T-helper 2 cell treated with Interferon-gamma antibody and Interleukin-4, amounts not matched to agents 5 μg/mL and 100 μg/mL, for 36 hours (primary cell): ENCODE measurements at regions not wholly inside any gene's neighbourhood (a gene's known extent, or its start where the extent isn't known, plus 50 kb on each side); places are given as distances from the start of the nearest gene placed in this dataset.
"Not testable (repeated sequence)": the region's sequence is repeated elsewhere in the genome, so short reads cannot be mapped to it uniquely, and the experiment has no call there.

ENCODE experiments used
- DNase-seq: peaks from one replicate; pipeline ENCODE4 v3.0.0; 2021; ENCODE audit warnings: low spot score
- H3K27ac Mint-ChIP-seq: one replicate; pipeline ENCODE4 v1.8.0; 2021; ENCODE audit warnings: mild to moderate bottlenecking, mixed read lengths
- H3K27me3 Mint-ChIP-seq: one replicate; pipeline ENCODE4 v1.8.0; 2021; ENCODE audit warnings: low read depth, mixed read lengths
- H3K36me3 Mint-ChIP-seq: one replicate; pipeline ENCODE4 v1.8.0; 2021; ENCODE audit warnings: low read depth, mixed read lengths
- H3K4me1 Mint-ChIP-seq: one replicate; pipeline ENCODE4 v1.8.0; 2021; ENCODE audit warnings: low read depth, mixed read lengths
- H3K4me3 Mint-ChIP-seq: one replicate; pipeline ENCODE4 v1.8.0; 2022; ENCODE audit warnings: mild to moderate bottlenecking, moderate library complexity, mixed read lengths
- H3K9me3 Mint-ChIP-seq: one replicate; pipeline ENCODE4 v1.8.0; 2021; ENCODE audit warnings: mixed read lengths

DNA sequence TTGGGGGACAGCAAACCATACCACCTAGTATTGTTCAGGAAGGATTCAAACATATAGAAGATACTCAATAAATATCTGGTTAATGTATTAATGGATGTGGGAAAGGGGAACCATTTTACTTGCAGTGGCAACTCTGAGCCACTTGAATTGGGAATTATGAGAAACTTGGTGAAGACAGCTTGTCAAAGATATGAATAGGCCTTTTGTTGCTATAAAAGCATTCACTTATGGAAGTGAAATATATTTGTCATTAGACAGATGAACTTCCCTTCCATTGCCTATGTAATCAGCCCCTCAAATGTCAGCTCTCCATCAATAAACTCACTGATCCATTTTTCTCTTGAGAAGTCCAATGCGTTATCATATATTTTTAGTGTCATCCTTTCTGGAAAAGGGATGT lies 56.1 kb downstream of the GPR85 start:
- H3K9me3 Mint-ChIP-seq: no peaks in the 10 kb centered on the region
- no peaks in the 10 kb centered on the region for H3K27me3 Mint-ChIP-seq

DNA sequence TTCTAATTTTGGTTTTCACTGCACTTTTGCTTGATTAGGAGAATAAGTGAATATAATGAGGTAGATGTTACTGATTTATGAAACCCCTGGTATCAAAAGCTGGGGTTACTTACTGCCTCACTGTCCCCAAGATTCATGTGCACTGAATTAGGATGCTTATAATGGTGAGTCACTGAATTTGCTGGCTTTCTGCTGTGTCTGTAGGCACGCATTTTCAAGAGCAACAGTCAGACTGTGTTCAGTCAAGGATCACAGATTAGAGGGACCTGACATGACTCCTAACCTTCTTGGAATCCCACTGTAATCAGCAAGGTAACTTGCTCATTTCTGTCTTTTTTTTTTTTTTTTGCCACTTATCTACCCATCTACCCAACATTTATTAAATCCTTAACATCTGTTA lies 59.7 kb downstream of the GPR85 start:
- DNase-seq: no peak

More for the DNA sequence above, 56.1 kb downstream of the GPR85 start:
- H3K27ac Mint-ChIP-seq: no peak overlapping the region
- H3K4me3 Mint-ChIP-seq: no peak overlapping the region
- no peaks in the 10 kb centered on the region for H3K36me3 Mint-ChIP-seq
- DNase-seq: no peak
- no peaks in the 10 kb centered on the region for H3K4me1 Mint-ChIP-seq

DNA sequence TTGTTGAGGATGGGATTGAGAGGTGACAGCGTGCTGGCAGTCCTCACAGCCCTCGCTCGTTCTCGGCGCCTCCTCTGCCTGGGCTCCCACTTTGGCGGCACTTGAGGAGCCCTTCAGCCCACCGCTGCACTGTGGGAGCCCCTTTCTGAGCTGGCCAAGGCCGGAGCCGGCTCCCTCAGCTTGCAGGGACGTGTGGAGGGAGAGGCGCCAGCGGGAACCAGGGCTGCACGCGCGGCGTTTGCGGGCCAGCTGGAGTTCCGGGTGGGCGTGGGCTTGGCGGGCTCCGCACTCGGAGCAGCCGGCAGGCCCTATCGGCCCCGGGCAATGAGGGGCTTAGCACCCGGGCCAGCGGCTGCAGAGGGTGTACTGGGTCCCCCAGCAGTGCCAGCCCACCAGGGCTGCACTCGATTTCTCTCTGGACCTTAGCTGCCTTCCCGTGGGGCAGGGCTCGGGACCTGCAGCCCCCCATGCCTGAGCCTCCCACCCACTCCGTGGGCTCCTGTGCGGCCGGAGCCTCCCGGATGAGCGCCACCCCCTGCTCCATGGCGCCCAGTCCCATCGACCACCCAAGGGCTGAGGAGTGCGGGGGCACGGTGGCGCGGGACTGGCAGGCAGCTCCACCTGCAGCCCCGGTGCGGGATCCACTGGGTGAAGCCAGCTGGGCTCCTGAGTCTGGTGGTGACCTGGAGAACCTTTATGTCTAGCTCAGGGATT lies 69.3 kb downstream of the GPR85 start:
- H3K27me3 Mint-ChIP-seq, DNase-seq, H3K4me1 Mint-ChIP-seq, H3K9me3 Mint-ChIP-seq, H3K27ac Mint-ChIP-seq, H3K4me3 Mint-ChIP-seq, H3K36me3 Mint-ChIP-seq: not testable (repeated sequence)

More for the DNA sequence above, 59.7 kb downstream of the GPR85 start:
- H3K27me3 Mint-ChIP-seq: no peaks in the 10 kb centered on the region
- H3K27ac Mint-ChIP-seq: no peak overlapping the region
- no peaks in the 10 kb centered on the region for H3K4me1 Mint-ChIP-seq
- no peaks in the 10 kb centered on the region for H3K36me3 Mint-ChIP-seq
- H3K4me3 Mint-ChIP-seq: no peak overlapping the region
- H3K9me3 Mint-ChIP-seq: no peaks in the 10 kb centered on the region

GRCh38 chr7:113015034-113015645 lies 71.5 kb downstream of the GPR85 start:
- H3K27ac Mint-ChIP-seq: no peak overlapping the region
- no peak overlapping the region for H3K4me3 Mint-ChIP-seq
- H3K4me1 Mint-ChIP-seq: no peaks in the 10 kb centered on the region
- no peaks in the 10 kb centered on the region for H3K36me3 Mint-ChIP-seq
- no peak for DNase-seq
- no peaks in the 10 kb centered on the region for H3K27me3 Mint-ChIP-seq
- no peaks in the 10 kb centered on the region for H3K9me3 Mint-ChIP-seq

DNA sequence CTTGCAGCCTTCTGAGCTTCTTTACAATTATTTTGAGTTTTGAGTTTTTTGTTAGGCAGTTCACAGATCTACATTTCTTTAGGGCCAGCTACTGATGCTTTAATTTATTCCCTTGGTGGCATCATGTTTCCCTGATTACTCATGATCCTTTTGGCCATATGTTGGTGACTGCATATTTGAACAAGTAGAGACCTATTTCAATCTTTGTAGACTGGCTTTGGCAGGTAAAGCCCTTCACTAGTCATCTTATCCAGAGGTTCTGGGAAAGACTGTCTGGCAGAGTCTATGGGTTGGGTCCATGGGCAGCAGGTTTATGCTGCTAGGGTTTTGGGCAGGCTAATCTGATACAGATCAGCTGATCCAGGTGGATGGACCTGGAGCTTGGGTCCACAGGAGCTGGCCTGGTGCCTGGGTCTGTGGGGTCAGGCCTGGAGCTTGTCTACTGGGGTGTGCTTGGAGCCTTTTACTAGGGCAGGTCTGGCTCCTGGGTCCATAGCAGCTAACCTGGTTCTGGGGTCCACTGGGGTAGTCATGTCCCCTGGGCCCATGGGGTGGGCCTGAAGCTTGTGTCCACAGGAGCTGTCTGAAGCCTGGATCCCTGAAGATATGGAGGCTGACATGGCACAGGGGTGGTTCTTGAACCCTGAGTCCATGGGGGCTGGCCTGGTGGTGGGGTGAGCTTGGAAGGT lies 72.7 kb downstream of the GPR85 start:
- no peak for DNase-seq
- H3K9me3 Mint-ChIP-seq: no peaks in the 10 kb centered on the region
- H3K27ac Mint-ChIP-seq: no peak overlapping the region
- H3K4me1 Mint-ChIP-seq: no peaks in the 10 kb centered on the region
- H3K27me3 Mint-ChIP-seq: no peaks in the 10 kb centered on the region
- no peak overlapping the region for H3K4me3 Mint-ChIP-seq
- H3K36me3 Mint-ChIP-seq: no peaks in the 10 kb centered on the region

DNA sequence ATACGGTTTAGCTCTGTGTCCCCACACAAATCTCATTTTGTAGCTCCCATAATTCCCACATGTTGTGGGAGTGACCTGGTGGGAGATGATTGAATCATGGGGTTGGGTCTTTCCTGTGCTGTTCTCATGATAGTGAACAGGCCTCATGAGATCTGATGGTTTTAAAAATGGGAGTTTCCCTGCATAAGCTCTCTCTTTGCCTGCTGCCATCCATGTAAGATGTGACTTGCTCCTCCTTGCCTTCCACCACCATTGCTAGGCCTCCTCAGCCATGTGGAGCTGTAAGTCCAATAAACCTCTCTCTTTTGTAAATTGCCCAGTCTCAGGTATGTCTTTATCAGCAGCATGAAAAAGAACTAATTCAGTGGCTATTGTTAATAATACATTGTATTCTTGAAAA lies 73.8 kb downstream of the GPR85 start:
- not testable (repeated sequence) for H3K4me3 Mint-ChIP-seq, H3K36me3 Mint-ChIP-seq

DNA sequence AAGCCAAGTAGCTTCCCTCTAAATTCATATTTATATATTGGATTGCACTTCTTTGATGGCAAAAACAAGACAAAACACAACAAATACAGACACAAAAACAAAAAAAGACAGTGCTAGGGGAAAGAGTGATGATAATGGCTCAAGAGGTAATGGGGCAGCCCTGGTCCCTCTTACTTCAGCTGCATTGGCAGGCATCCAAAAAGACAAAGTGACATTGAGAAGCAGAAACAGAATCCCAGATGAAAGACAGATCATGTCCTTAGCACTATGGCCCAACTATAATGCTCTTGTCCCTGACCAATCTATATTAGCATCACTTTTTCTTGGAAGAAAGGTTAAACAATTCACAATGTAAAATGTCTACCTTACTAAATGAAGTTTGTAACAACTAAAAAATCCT lies 76.2 kb downstream of the GPR85 start:
- Mint-ChIP-seq H3K4me1 (no peaks in the 10 kb centered on the region), H3K4me3 (no peak overlapping the region), H3K27ac (no peak overlapping the region), H3K9me3 (no peaks in the 10 kb centered on the region), H3K36me3 (no peaks in the 10 kb centered on the region), H3K27me3 (no peaks in the 10 kb centered on the region)
- DNase-seq: no peak

More for the DNA sequence above, 73.8 kb downstream of the GPR85 start:
- not testable (repeated sequence) for H3K27ac Mint-ChIP-seq, H3K4me1 Mint-ChIP-seq, H3K9me3 Mint-ChIP-seq, H3K27me3 Mint-ChIP-seq, DNase-seq

DNA sequence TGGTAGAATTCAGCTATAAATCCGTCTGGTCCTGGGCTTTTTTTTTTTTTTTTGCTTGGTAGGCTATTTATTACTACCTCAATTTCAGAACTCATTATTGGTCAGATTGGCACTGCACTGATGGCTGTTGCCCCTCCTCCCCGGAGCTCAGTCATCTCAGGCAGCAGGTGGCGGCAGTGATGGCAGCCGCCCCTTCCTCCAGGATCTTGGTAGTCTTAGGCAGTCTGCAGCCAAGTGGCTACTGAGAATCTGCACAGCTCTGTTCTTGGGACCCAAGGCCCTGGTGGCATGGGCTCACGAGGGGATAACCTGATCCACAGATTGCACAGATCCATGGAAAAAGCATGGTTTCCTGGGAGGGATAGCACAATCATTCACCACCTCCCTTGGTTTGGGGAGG lies 77.9 kb downstream of the GPR85 start:
- no peaks in the 10 kb centered on the region for H3K27me3 Mint-ChIP-seq
- no peak for DNase-seq
- H3K9me3 Mint-ChIP-seq: no peaks in the 10 kb centered on the region
- no peak overlapping the region for H3K4me3 Mint-ChIP-seq
- no peak overlapping the region for H3K27ac Mint-ChIP-seq
- H3K36me3 Mint-ChIP-seq: no peaks in the 10 kb centered on the region
- H3K4me1 Mint-ChIP-seq: peaks cover 1% of the 10 kb centered on the region

GRCh38 chr7:113004726-113005454 lies 81.7 kb downstream of the GPR85 start:
- no peak overlapping the region for H3K27ac Mint-ChIP-seq
- peaks cover 1% of the 10 kb centered on the region for H3K4me1 Mint-ChIP-seq
- no peak overlapping the region for H3K4me3 Mint-ChIP-seq
- no peaks in the 10 kb centered on the region for H3K27me3 Mint-ChIP-seq
- no peaks in the 10 kb centered on the region for H3K9me3 Mint-ChIP-seq
- no peaks in the 10 kb centered on the region for H3K36me3 Mint-ChIP-seq
- DNase-seq: no peak

DNA sequence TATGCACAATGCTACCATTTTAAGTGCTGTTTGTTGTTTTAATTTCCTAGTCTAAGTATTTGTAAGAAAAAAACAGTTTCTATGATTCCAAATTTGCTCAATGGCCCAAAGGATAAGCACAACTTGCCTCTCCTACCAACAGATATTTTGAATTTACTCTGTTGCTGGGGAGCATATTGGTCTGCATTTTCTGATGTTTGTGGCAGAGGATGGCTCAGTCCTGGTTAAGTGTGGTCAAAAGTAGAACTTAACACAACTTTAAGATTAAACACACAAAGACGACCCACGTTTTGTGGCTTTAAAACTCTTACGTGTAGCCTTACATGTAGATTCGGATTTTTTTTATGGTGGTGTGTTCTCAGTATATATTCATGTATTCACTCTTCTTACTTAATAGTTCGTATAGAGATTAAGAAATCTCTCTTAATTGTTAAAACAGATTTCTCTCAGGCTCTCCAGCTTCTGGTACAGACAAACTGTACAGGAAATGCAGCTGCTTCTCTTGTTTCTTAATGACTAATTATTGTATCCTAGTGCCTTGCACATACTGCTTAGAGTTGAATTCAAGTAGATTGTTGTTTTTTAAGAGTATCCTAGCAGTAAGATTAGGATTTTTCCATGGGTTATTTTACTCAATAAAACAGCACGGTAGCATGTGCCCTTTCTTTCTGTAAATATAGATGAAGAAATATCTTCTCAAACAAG lies 86.2 kb downstream of the GPR85 start:
- Mint-ChIP-seq H3K9me3 (no peaks in the 10 kb centered on the region), H3K4me3 (no peak overlapping the region), H3K4me1 (peaks cover 1% of the 10 kb centered on the region), H3K36me3 (no peaks in the 10 kb centered on the region), H3K27me3 (no peaks in the 10 kb centered on the region), H3K27ac (no peak overlapping the region)
- no peak for DNase-seq

- no peaks in the 10 kb centered on the region for H3K9me3 Mint-ChIP-seq
- no peak overlapping the region for H3K27ac Mint-ChIP-seq
- no peak overlapping the region for H3K4me3 Mint-ChIP-seq
- no peaks in the 10 kb centered on the region for H3K36me3 Mint-ChIP-seq
- H3K4me1 Mint-ChIP-seq: no peaks in the 10 kb centered on the region
- H3K27me3 Mint-ChIP-seq: no peaks in the 10 kb centered on the region
- DNase-seq: no peak
These were observed 88.8 kb downstream of the GPR85 start for GRCh38 chr7:112997831-112998230.

DNA sequence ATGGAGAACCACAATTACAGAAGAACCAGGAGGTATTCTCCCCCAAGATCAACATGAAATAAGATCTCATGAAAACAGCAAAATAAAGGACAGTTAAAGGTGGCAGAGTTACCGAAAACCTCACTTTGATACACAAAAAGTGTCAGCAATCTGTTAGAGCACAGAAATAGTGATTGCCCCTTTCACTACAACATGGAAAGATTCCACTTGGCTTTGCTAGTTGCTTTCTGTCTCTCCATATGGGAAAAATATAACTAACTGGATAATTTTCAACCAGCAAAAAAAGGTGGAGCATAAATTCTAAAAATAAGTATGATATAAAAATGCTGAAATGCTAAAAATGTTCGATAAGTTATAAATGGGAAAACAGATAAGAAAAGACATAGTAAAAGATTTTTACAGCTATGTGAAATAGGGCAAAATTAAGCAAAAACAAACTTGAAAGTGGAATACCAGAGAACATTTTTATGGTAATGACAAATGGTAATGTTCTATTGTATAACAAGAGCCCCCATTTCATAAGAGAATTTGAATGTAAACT lies 90.2 kb downstream of the GPR85 start:
- DNase-seq: no peak
- H3K27me3 Mint-ChIP-seq: no peaks in the 10 kb centered on the region
- H3K4me3 Mint-ChIP-seq: no peak overlapping the region
- no peaks in the 10 kb centered on the region for H3K4me1 Mint-ChIP-seq
- H3K36me3 Mint-ChIP-seq: no peaks in the 10 kb centered on the region
- H3K27ac Mint-ChIP-seq: no peak overlapping the region
- H3K9me3 Mint-ChIP-seq: no peaks in the 10 kb centered on the region

DNA sequence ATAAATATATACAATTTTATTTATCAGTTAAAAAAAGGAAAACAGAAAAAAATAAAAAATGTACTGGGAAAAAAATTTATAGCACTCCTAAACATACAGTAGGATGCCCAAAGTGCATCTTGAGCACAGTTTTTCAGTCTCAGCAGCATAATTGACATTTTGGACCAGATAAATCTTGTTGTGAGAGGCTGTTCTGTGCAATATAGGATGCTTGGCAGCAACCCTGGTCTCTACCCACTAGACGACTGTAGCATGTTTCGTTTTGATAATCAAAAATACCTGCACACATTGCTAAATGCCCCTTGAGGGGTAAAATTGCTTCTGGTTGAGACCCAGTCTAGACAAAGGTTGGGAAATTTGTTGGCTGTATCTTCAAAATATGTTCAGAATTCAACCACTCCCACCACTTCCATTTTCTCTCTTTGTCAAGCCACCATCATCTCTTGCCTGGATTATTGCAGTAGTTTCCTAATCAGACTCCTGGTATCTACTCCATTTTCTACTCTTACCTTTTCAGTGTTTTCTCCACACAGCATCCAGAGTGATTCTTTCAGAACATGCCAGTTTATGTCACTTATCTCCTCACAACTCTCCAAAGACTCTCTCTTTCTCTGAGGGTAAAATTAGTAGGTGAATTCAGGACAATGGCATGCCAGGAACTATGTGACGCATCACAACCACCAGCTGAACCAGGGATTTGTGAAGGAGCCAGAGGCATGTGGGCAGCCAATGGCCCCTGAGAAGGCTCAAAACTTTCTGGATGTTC lies 91.4 kb downstream of the GPR85 start:
- DNase-seq: no peak

More for the DNA sequence above, 91.4 kb downstream of the GPR85 start:
- Mint-ChIP-seq H3K4me1 (no peaks in the 10 kb centered on the region), H3K27ac (no peak overlapping the region), H3K9me3 (no peaks in the 10 kb centered on the region), H3K27me3 (no peaks in the 10 kb centered on the region), H3K4me3 (no peak overlapping the region), H3K36me3 (no peaks in the 10 kb centered on the region)
